IMR-90 (cell line): ENCODE measurements at regions not wholly inside any gene's neighbourhood (a gene's known extent, or its start where the extent isn't known, plus 50 kb on each side); places are given as distances from the start of the nearest gene placed in this dataset.
A peak's percentile ranks its signal among the peaks of the same experiment; 100 is the strongest.

Source experiments
- ATAC-seq: fragments of 200-7000 bp; cut with Tn5 transposase; 2 replicates; pipeline ENCODE4 v1.9.1; 2020; ENCODE audit warnings: low read depth, mild to moderate bottlenecking, moderate library complexity
- BruUV-seq: library from RNA; stranded (reverse); fragments of 400-500 nt; replicated peaks from 2 replicates; lab custom pipeline; 2021; lab: Mats Ljungman, UMichigan
- CTCF ChIA-PET: fragments of 300-600 bp; formaldehyde crosslinking; extraction: SDS; loops from one replicate; lab custom pipeline; 2021; ENCODE audit warnings: antibody characterized with exemption; lab: Yijun Ruan, JAX
- POLR2A ChIA-PET: fragments of 300-600 bp; sonication (Branson Sonifier 250); formaldehyde crosslinking; loops from one replicate; lab custom pipeline; 2022; ENCODE audit warnings: antibody characterized with exemption; ENCODE audit not compliant: unreplicated experiment; lab: Charles Lee
- DNase-seq: peaks from one replicate; pipeline ENCODE4 v3.0.0; 2013
- H2AFZ ChIP-seq: replicated peaks from 2 replicates; pipeline ENCODE3; 2013; ENCODE audit warnings: low read length, mild to moderate bottlenecking; ENCODE audit not compliant: poor library complexity
- H2AK5ac ChIP-seq: 2 replicates; pipeline ENCODE4 v1.6.1; 2013; ENCODE audit warnings: low read depth, low read length, inconsistent platforms
- H2AK9ac ChIP-seq: replicated peaks from 2 replicates; pipeline ENCODE3; 2013; ENCODE audit warnings: mild to moderate bottlenecking, low read depth, low read length, moderate library complexity; ENCODE audit not compliant: poor library complexity
- H2BK120ac ChIP-seq: 2 replicates; pipeline ENCODE4 v1.6.1; 2013; ENCODE audit warnings: low read depth, low read length, inconsistent platforms
- H2BK15ac ChIP-seq: 3 replicates; pipeline ENCODE4 v1.6.1; 2013; ENCODE audit warnings: low read depth, low read length, inconsistent platforms
- H2BK20ac ChIP-seq: 2 replicates; pipeline ENCODE4 v1.6.1; 2013; ENCODE audit warnings: low read depth, mild to moderate bottlenecking, inconsistent platforms, low read length, moderate library complexity
- H2BK5ac ChIP-seq: 2 replicates; pipeline ENCODE4 v1.6.1; 2013; ENCODE audit warnings: mild to moderate bottlenecking, low read depth, low read length, inconsistent platforms; ENCODE audit not compliant: poor library complexity, severe bottlenecking
- H3K14ac ChIP-seq: replicated peaks from 2 replicates; pipeline ENCODE4 v1.6.1; 2013; ENCODE audit warnings: low read depth, low read length, inconsistent platforms
- H3K18ac ChIP-seq: 2 replicates; pipeline ENCODE4 v1.6.1; 2013; ENCODE audit warnings: low read depth, low read length, control low read depth
- H3K23ac ChIP-seq: 2 replicates; pipeline ENCODE4 v1.6.1; 2013; ENCODE audit warnings: low read depth, low read length, inconsistent platforms
- H3K27ac ChIP-seq: 2 replicates; pipeline ENCODE4 v1.5.1; 2013; ENCODE audit warnings: mild to moderate bottlenecking, control low read depth, low read length; ENCODE audit not compliant: insufficient read depth
- H3K27me3 ChIP-seq: 2 replicates; pipeline ENCODE4 v1.6.1; 2013; ENCODE audit warnings: low read length; ENCODE audit not compliant: control insufficient read depth, insufficient read depth
- H3K36me3 ChIP-seq: 2 replicates; pipeline ENCODE4 v1.6.1; 2013; ENCODE audit warnings: low read length, mixed read lengths; ENCODE audit not compliant: control insufficient read depth, insufficient read depth
- H3K4ac ChIP-seq: 2 replicates; pipeline ENCODE4 v1.6.1; 2013; ENCODE audit warnings: low read depth, low read length, inconsistent platforms
- H3K4me1 ChIP-seq: 2 replicates; pipeline ENCODE4 v1.6.1; 2013; ENCODE audit warnings: low read length, mixed read lengths; ENCODE audit not compliant: control insufficient read depth, insufficient read depth
- H3K4me2 ChIP-seq: 2 replicates; pipeline ENCODE4 v1.6.1; 2013; ENCODE audit warnings: low read depth, mild to moderate bottlenecking, control low read depth, low read length, moderate library complexity
- H3K4me3 ChIP-seq: 2 replicates; pipeline ENCODE4 v1.5.1; 2013; ENCODE audit warnings: low read depth, mild to moderate bottlenecking, control low read depth, low read length, moderate library complexity; ENCODE audit not compliant: insufficient read depth
- H3K56ac ChIP-seq: 2 replicates; pipeline ENCODE4 v1.6.1; 2013; ENCODE audit warnings: low read length, inconsistent platforms; ENCODE audit not compliant: insufficient read depth; ENCODE audit errors: extremely low read depth
- H3K79me1 ChIP-seq, 2 experiments: 2 replicates each; pipeline ENCODE4 v1.6.1; 2013; ENCODE audit warnings: low read length in 2 of 2, inconsistent platforms in 1 of 2, low read depth in 1 of 2
- H3K9ac ChIP-seq: 2 replicates; pipeline ENCODE4 v1.6.1; 2013; ENCODE audit warnings: low read depth, low read length, control low read depth
- H3K9me1 ChIP-seq: 2 replicates; pipeline ENCODE4 v1.6.1; 2013; ENCODE audit warnings: low read length, inconsistent platforms; ENCODE audit not compliant: insufficient read depth
- H3K9me3 ChIP-seq: 2 replicates; pipeline ENCODE4 v1.6.1; 2013; ENCODE audit warnings: low read length; ENCODE audit not compliant: control insufficient read depth, insufficient read depth
- H4K20me1 ChIP-seq: 2 replicates; pipeline ENCODE4 v1.6.1; 2013; ENCODE audit warnings: low read length, inconsistent platforms; ENCODE audit not compliant: insufficient read depth
- H4K5ac ChIP-seq: 2 replicates; pipeline ENCODE4 v1.6.1; 2013; ENCODE audit warnings: mild to moderate bottlenecking, low read depth, low read length, control low read depth
- H4K8ac ChIP-seq, 2 experiments: 2 replicates each; pipeline ENCODE4 v1.6.1; 2013; ENCODE audit warnings: low read depth in 2 of 2, low read length in 2 of 2, control low read depth in 1 of 2, inconsistent platforms in 1 of 2
- H4K91ac ChIP-seq: 2 replicates; pipeline ENCODE4 v1.6.1; 2013; ENCODE audit warnings: low read depth, low read length, inconsistent platforms; ENCODE audit not compliant: insufficient read depth
- CHD1 ChIP-seq: IDR thresholded peaks from 2 replicates; pipeline ENCODE4 v1.6.1; 2012; ENCODE audit warnings: low read depth, low read length, improper control_type of control experiment
- MXI1 ChIP-seq: IDR thresholded peaks from 2 replicates; pipeline ENCODE4 v1.6.1; 2012; ENCODE audit warnings: low read depth, mild to moderate bottlenecking, low read length, moderate library complexity, borderline replicate concordance
- RAD21 ChIP-seq: IDR thresholded peaks from 2 replicates; pipeline ENCODE4 v1.6.1; 2012; ENCODE audit warnings: low read length, improper control_type of control experiment
- RCOR1 ChIP-seq: IDR thresholded peaks from 2 replicates; pipeline ENCODE4 v1.6.1; 2012; ENCODE audit warnings: mild to moderate bottlenecking, low read length, improper control_type of control experiment; ENCODE audit not compliant: insufficient replicate concordance
- dilution Hi-C: fragments of 300-500 bp; cut with HindIII; formaldehyde crosslinking; loops from one replicate; pipeline ENCODE4 v1.14.3; 2018; ENCODE audit warnings: low sequenced_read_pairs; ENCODE audit not compliant: unreplicated experiment
- in situ Hi-C: fragments of 300-500 bp; cut with MboI; formaldehyde crosslinking; loops from 3 replicates; pipeline ENCODE4 v1.14.3; 2019; ENCODE audit warnings: low sequenced_read_pairs, inconsistent platforms, mixed read lengths
- intact Hi-C: fragments of 100-400 bp; cut with micrococcal nuclease; formaldehyde crosslinking; loops from 2 replicates; pipeline ENCODE4 v1.10.0; 2022

DNA sequence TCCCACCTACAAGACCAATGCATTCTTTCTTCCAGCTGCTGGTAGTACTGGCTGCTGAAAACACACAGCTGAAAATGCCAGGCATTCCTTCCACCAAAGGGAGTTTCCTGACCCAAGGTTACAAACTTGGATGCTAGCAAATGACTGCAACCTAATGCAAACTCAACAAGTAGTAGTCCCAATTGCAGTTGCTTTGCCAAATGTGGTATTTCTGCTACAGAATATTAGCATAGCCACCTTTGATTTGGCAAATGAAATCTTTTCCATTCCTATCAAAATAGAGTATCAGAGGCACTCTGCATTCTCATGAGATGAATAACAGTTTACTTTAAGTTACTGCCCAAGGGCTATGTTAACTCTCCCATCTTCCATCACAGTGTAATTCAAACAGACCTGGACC lies 172.0 kb upstream of the ARHGAP42 start:
- no peak overlapping the region; the same call in 1 of the 2 replicates for H2BK20ac ChIP-seq
- H2BK15ac ChIP-seq, result no peak overlapping the region
- peak; percentile 42 for DNase-seq
- no peaks in the 10 kb centered on the region for H3K36me3 ChIP-seq
- no peak overlapping the region for H3K56ac ChIP-seq
- no peak overlapping the region for H3K14ac ChIP-seq
- CTCF ChIA-PET, result no interaction called here
- no peak overlapping the region for H3K18ac ChIP-seq
- no peak overlapping the region for H3K27ac ChIP-seq
- no peak overlapping the region for H2AK5ac ChIP-seq
- H3K4me3 ChIP-seq, result no peak overlapping the region
- H3K27me3 ChIP-seq, result peaks cover 2% of the 10 kb centered on the region; the same call in 1 of the 2 replicates
- H4K8ac ChIP-seq, result no peak overlapping the region
- no peaks in the 10 kb centered on the region for H3K9me3 ChIP-seq
- POLR2A ChIA-PET, result no interaction called here
- in situ Hi-C loops, result no loop called here
- no peak overlapping the region for H3K9ac ChIP-seq
- H3K23ac ChIP-seq, result no peak overlapping the region
- no peak overlapping the region for H2BK5ac ChIP-seq
- H4K5ac ChIP-seq, result no peak overlapping the region
- no peak overlapping the region for H3K4me2 ChIP-seq
- dilution Hi-C loops, result no loop called here
- no peaks in the 10 kb centered on the region for H4K20me1 ChIP-seq
- no peak overlapping the region; the same call in 1 of the 2 replicates for H3K4ac ChIP-seq
- TF ChIP-seq RCOR1 (no peak), MXI1 (no peak), CHD1 (no peak), RAD21 (no peak)
- no peak overlapping the region for H4K91ac ChIP-seq
- peaks cover 3% of the 10 kb centered on the region; the same call in 1 of the 2 replicates for H3K4me1 ChIP-seq
- peak; percentile 82 for ATAC-seq
- no peaks in the 10 kb centered on the region for H3K79me1 ChIP-seq
- BruUV-seq, result no TSS peak
- intact Hi-C loops, result no loop called here
- no peaks in the 10 kb centered on the region for H3K9me1 ChIP-seq
- H2AFZ ChIP-seq, result no peak overlapping the region
- H2AK9ac ChIP-seq, result no peak overlapping the region
- no peak overlapping the region for H2BK120ac ChIP-seq
